ENCODE measurements at regions not wholly inside any gene's neighbourhood (a gene's known extent, or its start where the extent isn't known, plus 50 kb on each side); places are given as distances from the start of the nearest gene placed in this dataset.

DNA sequence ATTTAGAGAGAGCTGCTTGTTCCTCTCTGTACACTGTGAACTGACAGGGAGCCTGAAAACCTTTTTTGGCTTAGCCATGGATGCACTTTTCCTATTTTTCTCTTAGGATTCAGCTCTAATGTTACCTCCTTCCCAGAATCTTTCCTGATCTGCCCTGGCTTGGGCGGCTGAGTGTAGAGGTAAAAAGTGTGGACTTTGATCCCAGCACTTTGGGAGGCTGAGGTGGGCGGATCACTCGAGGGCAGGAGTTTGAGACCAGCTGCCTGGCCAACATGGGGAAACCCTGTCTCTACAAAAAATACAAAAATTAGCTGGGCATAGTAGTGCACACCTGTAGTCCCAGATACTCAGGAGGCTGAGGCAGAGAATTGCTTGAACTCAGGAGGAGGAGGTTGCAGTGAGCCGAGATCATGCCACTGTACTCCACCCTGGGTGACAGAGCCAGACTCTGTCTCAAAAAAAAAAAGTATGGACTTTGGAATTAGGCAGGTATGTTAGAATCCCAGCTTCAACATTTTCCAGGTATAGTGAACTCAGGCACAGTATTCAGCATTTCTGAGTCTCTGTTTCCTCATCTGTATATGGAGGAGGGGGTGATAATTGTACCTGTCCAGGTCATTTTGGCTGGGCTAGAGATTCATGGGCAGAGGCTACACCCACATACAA is 212.5 kb upstream of the EEF2KMT start:
- TF ChIP-seq POLR2AphosphoS5 (IDR thresholded peaks at IDR 0.05) = no peak
- TF ChIP-seq, protein P1, sequence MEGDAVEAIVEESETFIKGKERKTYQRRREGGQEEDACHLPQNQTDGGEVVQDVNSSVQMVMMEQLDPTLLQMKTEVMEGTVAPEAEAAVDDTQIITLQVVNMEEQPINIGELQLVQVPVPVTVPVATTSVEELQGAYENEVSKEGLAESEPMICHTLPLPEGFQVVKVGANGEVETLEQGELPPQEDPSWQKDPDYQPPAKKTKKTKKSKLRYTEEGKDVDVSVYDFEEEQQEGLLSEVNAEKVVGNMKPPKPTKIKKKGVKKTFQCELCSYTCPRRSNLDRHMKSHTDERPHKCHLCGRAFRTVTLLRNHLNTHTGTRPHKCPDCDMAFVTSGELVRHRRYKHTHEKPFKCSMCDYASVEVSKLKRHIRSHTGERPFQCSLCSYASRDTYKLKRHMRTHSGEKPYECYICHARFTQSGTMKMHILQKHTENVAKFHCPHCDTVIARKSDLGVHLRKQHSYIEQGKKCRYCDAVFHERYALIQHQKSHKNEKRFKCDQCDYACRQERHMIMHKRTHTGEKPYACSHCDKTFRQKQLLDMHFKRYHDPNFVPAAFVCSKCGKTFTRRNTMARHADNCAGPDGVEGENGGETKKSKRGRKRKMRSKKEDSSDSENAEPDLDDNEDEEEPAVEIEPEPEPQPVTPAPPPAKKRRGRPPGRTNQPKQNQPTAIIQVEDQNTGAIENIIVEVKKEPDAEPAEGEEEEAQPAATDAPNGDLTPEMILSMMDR (IDR thresholded peaks at IDR 0.05) = no peak
